RWPE1 (cell line): ENCODE measurements at regions not wholly inside any gene's neighbourhood (a gene's known extent, or its start where the extent isn't known, plus 50 kb on each side); places are given as distances from the start of the nearest gene placed in this dataset.
A peak's percentile ranks its signal among the peaks of the same experiment; 100 is the strongest.

Source experiments
- CTCF ChIA-PET: fragments of 350-600 bp; sonication (Branson Sonifier 250); formaldehyde crosslinking; extraction: SDS; loops from one replicate; lab custom pipeline; 2021; lab: Yijun Ruan, JAX
- POLR2A ChIA-PET: fragments of 400-600 bp; formaldehyde crosslinking; extraction: SDS; loops from one replicate; lab custom pipeline; 2020; ENCODE audit warnings: antibody characterized with exemption; ENCODE audit not compliant: low non-redundant PET; lab: Yijun Ruan, JAX
- DNase-seq: peaks from one replicate; pipeline ENCODE4 v3.0.0; 2012; ENCODE audit warnings: low spot score
- H3K27ac ChIP-seq: fragments of 450-650 bp; 2 replicates; pipeline ENCODE4 v1.5.1; 2017
- CTCF ChIP-seq: fragments of 450-650 bp; conservative IDR thresholded peaks from 2 replicates; pipeline ENCODE4 v1.5.1; 2017; ENCODE audit warnings: low read depth, mild to moderate bottlenecking

GRCh38 chr17:31597646-31598398 lies 206.3 kb downstream of the RAB11FIP4 start:
- H3K27ac ChIP-seq, result peak overlapping the region; percentile 98
- ChIA-PET POLR2A (no interaction called here), CTCF (interaction anchor here (0.6 kb wide), 1 partner anchor 53 kb away, joined by 8 read pairs; no protein-coding TSS in a partner anchor)
- no peak for DNase-seq
- TF ChIP-seq CTCF, result no peak

GRCh38 chr17:31596382-31597323 lies 205.2 kb downstream of the RAB11FIP4 start:
- peak; percentile 93 for DNase-seq
- peak overlapping the region; percentile 98 for H3K27ac ChIP-seq
- CTCF ChIA-PET, result interaction anchor here (0.9 kb wide), 1 partner anchor 38 kb away, joined by 3 read pairs; no protein-coding TSS in a partner anchor
- POLR2A ChIA-PET, result interaction anchor here (0.6 to 0.8 kb wide), 2 partner anchors 36 to 54 kb away, joined by 3 to 6 read pairs; no protein-coding TSS in a partner anchor
- TF ChIP-seq CTCF, result no peak

GRCh38 chr17:31595666-31596381 lies 204.3 kb downstream of the RAB11FIP4 start:
- no peak for TF ChIP-seq CTCF
- ChIA-PET POLR2A (interaction anchor here (0.6 to 0.8 kb wide), 2 partner anchors 35 to 53 kb away, joined by 3 to 6 read pairs; no protein-coding TSS in a partner anchor), CTCF (interaction anchor here (0.5 to 0.9 kb wide), 2 partner anchors 37 to 543 kb away, joined by 3 read pairs; no protein-coding TSS in a partner anchor)
- H3K27ac ChIP-seq, result peak overlapping the region; percentile 98
- peak; percentile 27 for DNase-seq

GRCh38 chr17:31595076-31595475 lies 203.6 kb downstream of the RAB11FIP4 start:
- no peak for TF ChIP-seq CTCF
- peak overlapping the region; percentile 98 for H3K27ac ChIP-seq
- DNase-seq, result peak; percentile 46
- POLR2A ChIA-PET, result no interaction called here
- CTCF ChIA-PET, result interaction anchor here (0.5 to 1.8 kb wide), 2 partner anchors 247 to 544 kb away, joined by 3 to 6 read pairs; no protein-coding TSS in a partner anchor

- peak overlapping the region; percentile 98 for H3K27ac ChIP-seq
- no peak for TF ChIP-seq CTCF
- POLR2A ChIA-PET, result no interaction called here
- CTCF ChIA-PET, result interaction anchor here (1.8 kb wide), 1 partner anchor 248 kb away, joined by 6 read pairs; no protein-coding TSS in a partner anchor
- DNase-seq, result no peak
These were observed 202.9 kb downstream of the RAB11FIP4 start for GRCh38 chr17:31594416-31594815.
